ENCODE measurements at regions not wholly inside any gene's neighbourhood (a gene's known extent, or its start where the extent isn't known, plus 50 kb on each side); places are given as distances from the start of the nearest gene placed in this dataset.

DNA sequence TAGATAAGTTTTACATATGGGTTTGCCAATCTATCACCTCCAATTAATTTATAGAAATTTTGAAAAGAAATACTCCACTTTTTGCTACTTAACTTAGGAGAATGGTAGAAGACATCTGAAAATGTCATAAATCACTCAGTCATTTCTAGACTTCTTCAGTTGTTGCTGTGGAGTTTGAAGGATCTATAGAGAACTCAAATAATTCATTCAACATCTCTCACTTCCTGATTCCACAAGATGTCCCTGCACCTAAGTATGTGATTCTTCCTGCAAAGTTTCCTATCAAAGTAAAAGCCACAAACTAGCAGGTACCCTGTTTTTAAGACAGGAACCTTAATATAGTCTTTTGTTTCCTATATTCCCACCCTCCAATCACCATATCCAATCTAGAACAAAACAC lies 297.1 kb upstream of the ATP10B start:
- TF ChIP-seq EP300 (IDR thresholded peaks at IDR 0.05) (no peak), POLR2A (IDR thresholded peaks at IDR 0.05) (no peak), POLR2AphosphoS5 (IDR thresholded peaks at IDR 0.05) (no peak)
- TF ChIP-seq, protein P1, sequence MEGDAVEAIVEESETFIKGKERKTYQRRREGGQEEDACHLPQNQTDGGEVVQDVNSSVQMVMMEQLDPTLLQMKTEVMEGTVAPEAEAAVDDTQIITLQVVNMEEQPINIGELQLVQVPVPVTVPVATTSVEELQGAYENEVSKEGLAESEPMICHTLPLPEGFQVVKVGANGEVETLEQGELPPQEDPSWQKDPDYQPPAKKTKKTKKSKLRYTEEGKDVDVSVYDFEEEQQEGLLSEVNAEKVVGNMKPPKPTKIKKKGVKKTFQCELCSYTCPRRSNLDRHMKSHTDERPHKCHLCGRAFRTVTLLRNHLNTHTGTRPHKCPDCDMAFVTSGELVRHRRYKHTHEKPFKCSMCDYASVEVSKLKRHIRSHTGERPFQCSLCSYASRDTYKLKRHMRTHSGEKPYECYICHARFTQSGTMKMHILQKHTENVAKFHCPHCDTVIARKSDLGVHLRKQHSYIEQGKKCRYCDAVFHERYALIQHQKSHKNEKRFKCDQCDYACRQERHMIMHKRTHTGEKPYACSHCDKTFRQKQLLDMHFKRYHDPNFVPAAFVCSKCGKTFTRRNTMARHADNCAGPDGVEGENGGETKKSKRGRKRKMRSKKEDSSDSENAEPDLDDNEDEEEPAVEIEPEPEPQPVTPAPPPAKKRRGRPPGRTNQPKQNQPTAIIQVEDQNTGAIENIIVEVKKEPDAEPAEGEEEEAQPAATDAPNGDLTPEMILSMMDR (IDR thresholded peaks at IDR 0.05), result no peak
